Vagina (tissue), 2 donors: ENCODE measurements at regions not wholly inside any gene's neighbourhood (a gene's known extent, or its start where the extent isn't known, plus 50 kb on each side); places are given as distances from the start of the nearest gene placed in this dataset.

Experiments
- DNase-seq, 2 donors: peaks; one replicate each; pipeline ENCODE4 v3.0.0-alpha.2; 2017; ENCODE audit errors: extremely low spot score in 2 of 2
- H3K27ac ChIP-seq: fragments of 200-600 bp; sonication (generic); one replicate; pipeline ENCODE4 v1.5.1; 2019
- H3K27me3 ChIP-seq: fragments of 200-600 bp; sonication (generic); one replicate; pipeline ENCODE4 v1.5.1; 2019
- H3K36me3 ChIP-seq, 2 donors: fragments of 200-600 bp; sonication (generic); one replicate each; pipeline ENCODE4 v1.5.1; 2017 to 2019
- H3K4me1 ChIP-seq: fragments of 200-600 bp; sonication (generic); one replicate; pipeline ENCODE4 v1.5.1; 2019
- H3K4me3 ChIP-seq, 2 donors: fragments of 200-600 bp; sonication (generic); 1 replicate in 1 of 2; 2 replicates in 1 of 2; pipeline ENCODE4 v1.5.1; 2016 to 2019
- H3K9me3 ChIP-seq: fragments of 200-600 bp; sonication (generic); one replicate; pipeline ENCODE4 v1.5.1; 2019
- POLR2A ChIP-seq, 2 donors: fragments of 450-650 bp; IDR thresholded peaks; one replicate each; pipeline ENCODE4 v1.6.1; 2017; ENCODE audit warnings: antibody characterized with exemption in 2 of 2, mild to moderate bottlenecking in 2 of 2, moderate library complexity in 2 of 2
- POLR2AphosphoS5 ChIP-seq, 2 donors: sonication (generic); formaldehyde crosslinking; IDR thresholded peaks; one replicate each; pipeline ENCODE4 v1.9.0; 2017; ENCODE audit warnings: antibody characterized with exemption in 2 of 2, mild to moderate bottlenecking in 2 of 2, low read depth in 1 of 2; ENCODE audit not compliant: insufficient read depth in 1 of 2
- intact Hi-C: fragments of 100-400 bp; cut with DNase I; formaldehyde crosslinking; loops from one replicate; pipeline ENCODE4 v1.15.1; 2023
- TF ChIP-seq, protein P1 (sequence below), 3 experiments: fragments of 450-650 bp in 2 of 3; fragments of 200-600 bp in 1 of 3; sonication (generic) in 1 of 3; IDR thresholded peaks; one replicate each; pipeline ENCODE4 v1.5.1; 2017 to 2019; ENCODE audit warnings: antibody characterized with exemption in 3 of 3, mild to moderate bottlenecking in 2 of 3, moderate library complexity in 2 of 3

GRCh38 chr18:38307914-38308313 lies 742.3 kb upstream of the CELF4 start:
- intact Hi-C loops: no loop called here
- H3K27ac ChIP-seq: no peak overlapping the region
- H3K4me1 ChIP-seq: no peaks in the 10 kb centered on the region
- no peak overlapping the region for H3K4me3 ChIP-seq
- no peaks in the 10 kb centered on the region for H3K27me3 ChIP-seq
- no peak for DNase-seq
- no peaks in the 10 kb centered on the region for H3K9me3 ChIP-seq
- no peaks in the 10 kb centered on the region for H3K36me3 ChIP-seq
- no peak for TF ChIP-seq POLR2AphosphoS5 (IDR thresholded peaks at IDR 0.05; ENCODE audit: insufficient read depth in 1 of 2, low read depth in 1 of 2)
- TF ChIP-seq, protein P1, sequence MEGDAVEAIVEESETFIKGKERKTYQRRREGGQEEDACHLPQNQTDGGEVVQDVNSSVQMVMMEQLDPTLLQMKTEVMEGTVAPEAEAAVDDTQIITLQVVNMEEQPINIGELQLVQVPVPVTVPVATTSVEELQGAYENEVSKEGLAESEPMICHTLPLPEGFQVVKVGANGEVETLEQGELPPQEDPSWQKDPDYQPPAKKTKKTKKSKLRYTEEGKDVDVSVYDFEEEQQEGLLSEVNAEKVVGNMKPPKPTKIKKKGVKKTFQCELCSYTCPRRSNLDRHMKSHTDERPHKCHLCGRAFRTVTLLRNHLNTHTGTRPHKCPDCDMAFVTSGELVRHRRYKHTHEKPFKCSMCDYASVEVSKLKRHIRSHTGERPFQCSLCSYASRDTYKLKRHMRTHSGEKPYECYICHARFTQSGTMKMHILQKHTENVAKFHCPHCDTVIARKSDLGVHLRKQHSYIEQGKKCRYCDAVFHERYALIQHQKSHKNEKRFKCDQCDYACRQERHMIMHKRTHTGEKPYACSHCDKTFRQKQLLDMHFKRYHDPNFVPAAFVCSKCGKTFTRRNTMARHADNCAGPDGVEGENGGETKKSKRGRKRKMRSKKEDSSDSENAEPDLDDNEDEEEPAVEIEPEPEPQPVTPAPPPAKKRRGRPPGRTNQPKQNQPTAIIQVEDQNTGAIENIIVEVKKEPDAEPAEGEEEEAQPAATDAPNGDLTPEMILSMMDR (IDR thresholded peaks at IDR 0.05): no peak
- TF ChIP-seq POLR2A (IDR thresholded peaks at IDR 0.05): no peak

DNA sequence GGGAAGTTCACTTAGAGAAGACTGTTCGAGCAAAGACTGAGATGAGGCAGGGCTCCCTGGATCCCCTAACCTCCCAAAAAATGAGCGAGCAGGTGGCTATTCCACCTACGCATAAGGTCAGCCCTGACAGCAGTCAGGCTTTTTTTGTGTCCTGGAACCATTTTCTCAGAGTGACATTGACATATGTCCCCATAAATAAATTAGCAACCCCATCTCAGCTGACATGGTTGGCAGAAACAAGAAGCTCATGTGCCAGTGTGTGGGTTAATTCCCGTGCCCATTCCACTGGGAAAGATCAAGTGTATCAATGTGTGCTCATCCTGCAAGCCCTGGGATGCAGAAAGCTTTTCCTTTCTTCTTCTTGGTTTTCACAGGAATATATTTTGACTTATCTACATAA lies 740.4 kb upstream of the CELF4 start:
- Histone ChIP-seq H3K9me3 (no peaks in the 10 kb centered on the region), H3K27me3 (no peaks in the 10 kb centered on the region), H3K36me3 (no peaks in the 10 kb centered on the region), H3K4me1 (no peaks in the 10 kb centered on the region), H3K27ac (no peak overlapping the region), H3K4me3 (no peak overlapping the region)
- intact Hi-C loops: no loop called here
- DNase-seq: no peak
- TF ChIP-seq POLR2AphosphoS5 (IDR thresholded peaks at IDR 0.05; ENCODE audit: insufficient read depth in 1 of 2, low read depth in 1 of 2) (no peak), POLR2A (IDR thresholded peaks at IDR 0.05) (no peak)
- TF ChIP-seq, protein P1 (IDR thresholded peaks at IDR 0.05): no peak

DNA sequence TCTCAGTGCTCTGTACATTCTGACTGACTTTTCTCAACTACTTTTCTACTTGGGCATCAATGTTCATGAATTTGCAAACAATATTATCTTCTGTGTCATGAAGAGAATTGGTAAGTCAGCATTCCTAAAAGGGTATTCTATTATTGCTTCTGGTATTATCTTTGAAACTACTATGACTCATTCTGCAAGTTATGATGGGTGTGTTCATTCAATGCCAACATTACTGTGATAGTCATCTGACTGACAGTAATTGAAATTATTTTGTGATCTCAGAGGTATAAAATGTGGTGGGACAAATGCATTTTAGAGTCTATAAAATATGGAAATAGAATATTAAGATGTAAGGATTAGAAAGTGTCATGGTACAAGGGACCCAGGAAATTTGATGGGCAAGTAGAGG lies 736.0 kb upstream of the CELF4 start:
- no peak overlapping the region for H3K27ac ChIP-seq
- no peaks in the 10 kb centered on the region for H3K36me3 ChIP-seq
- no peaks in the 10 kb centered on the region for H3K4me1 ChIP-seq
- no peaks in the 10 kb centered on the region for H3K9me3 ChIP-seq
- DNase-seq: no peak
- H3K27me3 ChIP-seq: no peaks in the 10 kb centered on the region
- intact Hi-C loops: no loop called here
- H3K4me3 ChIP-seq: no peak overlapping the region
- TF ChIP-seq, protein P1 (IDR thresholded peaks at IDR 0.05): no peak
- TF ChIP-seq POLR2AphosphoS5 (IDR thresholded peaks at IDR 0.05; ENCODE audit: insufficient read depth in 1 of 2, low read depth in 1 of 2) (no peak), POLR2A (IDR thresholded peaks at IDR 0.05) (no peak)

DNA sequence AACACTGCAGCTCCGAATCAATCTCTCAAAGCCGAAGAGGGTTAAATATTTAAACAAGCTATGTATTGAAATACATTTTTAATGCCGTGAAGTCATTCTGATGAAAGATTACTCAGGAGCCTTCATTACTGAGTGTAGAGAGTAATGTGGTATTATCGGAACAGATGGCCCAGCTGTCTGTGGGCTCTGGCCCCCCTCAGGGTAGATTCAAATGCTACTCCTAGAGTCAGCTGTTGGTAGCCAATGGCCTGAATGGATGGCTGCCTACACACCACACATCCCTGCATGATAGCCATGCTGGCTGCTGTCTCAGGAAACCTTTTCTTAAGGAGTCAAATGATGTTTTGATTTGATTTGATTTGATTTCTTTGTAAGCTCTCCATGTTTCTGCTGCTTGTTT lies 732.3 kb upstream of the CELF4 start:
- intact Hi-C loops: no loop called here
- no peaks in the 10 kb centered on the region for H3K27me3 ChIP-seq
- no peaks in the 10 kb centered on the region for H3K36me3 ChIP-seq
- DNase-seq: no peak
- H3K27ac ChIP-seq: no peak overlapping the region
- H3K4me1 ChIP-seq: no peaks in the 10 kb centered on the region
- H3K4me3 ChIP-seq: no peak overlapping the region
- TF ChIP-seq, protein P1 (IDR thresholded peaks at IDR 0.05): no peak
- TF ChIP-seq POLR2AphosphoS5 (IDR thresholded peaks at IDR 0.05; ENCODE audit: insufficient read depth in 1 of 2, low read depth in 1 of 2): no peak
- TF ChIP-seq POLR2A (IDR thresholded peaks at IDR 0.05): no peak
- H3K9me3 ChIP-seq: no peaks in the 10 kb centered on the region

- no peaks in the 10 kb centered on the region for H3K27me3 ChIP-seq
- no peak overlapping the region for H3K4me3 ChIP-seq
- H3K27ac ChIP-seq: no peak overlapping the region
- H3K9me3 ChIP-seq: no peaks in the 10 kb centered on the region
- DNase-seq: no peak
- no peak for TF ChIP-seq POLR2A (IDR thresholded peaks at IDR 0.05)
- TF ChIP-seq POLR2AphosphoS5 (IDR thresholded peaks at IDR 0.05; ENCODE audit: insufficient read depth in 1 of 2, low read depth in 1 of 2): no peak
- TF ChIP-seq, protein P1 (IDR thresholded peaks at IDR 0.05): no peak
- H3K4me1 ChIP-seq: no peaks in the 10 kb centered on the region
- intact Hi-C loops: no loop called here
- H3K36me3 ChIP-seq: no peaks in the 10 kb centered on the region
Observed at GRCh38 chr18:38290229-38290628, 724.6 kb upstream of the CELF4 start.
